GM19240 (cell line): ENCODE measurements at regions not wholly inside any gene's neighbourhood (a gene's known extent, or its start where the extent isn't known, plus 50 kb on each side); places are given as distances from the start of the nearest gene placed in this dataset.

Experiments used
- DNase-seq: peaks from one replicate; pipeline ENCODE4 v3.0.0; 2011; ENCODE audit warnings: low spot score; ENCODE audit not compliant: insufficient read length

DNA sequence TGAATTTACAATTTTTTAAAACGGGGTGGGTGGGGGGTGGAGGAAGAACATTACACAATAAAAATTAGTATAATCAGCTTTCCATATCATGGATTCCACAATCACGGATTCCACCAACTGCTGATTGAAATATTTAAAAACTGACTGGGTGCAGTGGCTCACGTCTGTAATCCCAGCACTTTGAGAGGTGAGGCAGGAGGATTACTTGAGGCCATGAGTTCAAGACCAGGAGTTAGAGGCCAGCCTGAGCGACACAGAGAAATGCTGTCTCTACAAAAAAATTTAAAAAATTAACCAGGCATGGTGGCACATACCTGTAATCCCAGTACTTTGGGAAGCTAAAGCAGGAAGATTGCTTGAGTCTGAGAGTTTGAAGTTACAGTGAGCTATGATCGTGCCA is 254.7 kb downstream of the ATG4C start:
- no peak for DNase-seq

- DNase-seq: no peak
Measured at GRCh38 chr1:63041660-63042059, 257.7 kb downstream of the ATG4C start.

DNA sequence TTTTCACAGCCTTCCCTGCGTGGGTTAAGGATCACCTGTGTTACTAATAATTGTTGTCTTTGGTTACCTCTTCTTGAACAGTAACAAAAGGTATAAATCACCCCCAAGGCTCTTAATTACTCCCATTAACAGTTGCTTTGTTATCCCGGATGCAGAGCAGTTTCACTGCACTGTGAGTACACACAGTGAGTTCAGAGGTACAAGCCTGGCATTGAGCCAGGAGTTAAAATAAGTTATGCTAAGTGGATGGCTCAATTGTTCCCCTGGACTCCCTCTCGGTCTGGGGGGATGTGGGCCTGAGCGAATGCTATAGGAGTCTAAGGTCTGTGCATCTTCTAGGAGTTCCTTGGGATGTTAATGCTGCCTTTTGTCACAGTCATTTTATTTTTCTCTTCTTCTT is 258.3 kb downstream of the ATG4C start:
- no peak for DNase-seq

DNA sequence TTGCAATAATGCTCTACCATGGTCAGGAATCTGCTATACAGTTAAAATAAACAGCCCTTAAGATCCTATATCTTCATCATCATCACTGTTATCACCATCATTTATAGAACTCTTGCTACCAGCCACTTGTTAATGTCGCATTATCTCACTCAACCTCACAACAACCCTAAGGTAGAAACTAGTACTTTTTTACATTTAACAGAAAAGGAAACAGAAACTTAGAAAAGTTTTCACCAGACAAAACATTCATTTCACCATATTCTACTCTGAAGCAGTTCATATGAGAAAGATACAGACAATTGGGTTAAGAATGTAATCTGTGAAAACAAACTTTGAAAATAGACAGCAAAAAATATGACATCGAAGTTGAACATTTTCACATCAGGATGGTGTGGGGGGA is 262.6 kb downstream of the ATG4C start:
- no peak for DNase-seq

GRCh38 chr1:63049135-63049534 is 265.2 kb downstream of the ATG4C start:
- no peak for DNase-seq

- DNase-seq: no peak
Measured at GRCh38 chr1:63051356-63051755, 267.4 kb downstream of the ATG4C start.

DNA sequence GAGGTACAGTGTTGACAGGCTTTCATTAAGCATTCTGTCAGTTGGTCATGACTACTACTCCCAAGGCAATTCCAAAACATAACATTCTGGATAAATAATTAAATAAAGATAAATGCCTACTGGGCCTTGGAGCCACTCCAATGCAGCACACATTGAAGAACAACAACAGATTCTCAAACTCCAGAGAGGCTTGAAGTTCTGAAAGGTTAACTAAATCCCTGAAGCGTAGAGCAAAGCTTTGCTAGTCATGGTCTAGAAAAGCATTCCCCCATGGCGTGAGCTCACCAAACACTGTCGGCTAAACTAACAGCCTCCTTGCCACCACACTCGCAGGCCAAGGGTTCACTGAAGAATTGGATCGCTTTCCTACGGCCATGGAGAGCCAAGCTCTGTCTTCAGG is 268.0 kb downstream of the ATG4C start:
- no peak for DNase-seq

DNA sequence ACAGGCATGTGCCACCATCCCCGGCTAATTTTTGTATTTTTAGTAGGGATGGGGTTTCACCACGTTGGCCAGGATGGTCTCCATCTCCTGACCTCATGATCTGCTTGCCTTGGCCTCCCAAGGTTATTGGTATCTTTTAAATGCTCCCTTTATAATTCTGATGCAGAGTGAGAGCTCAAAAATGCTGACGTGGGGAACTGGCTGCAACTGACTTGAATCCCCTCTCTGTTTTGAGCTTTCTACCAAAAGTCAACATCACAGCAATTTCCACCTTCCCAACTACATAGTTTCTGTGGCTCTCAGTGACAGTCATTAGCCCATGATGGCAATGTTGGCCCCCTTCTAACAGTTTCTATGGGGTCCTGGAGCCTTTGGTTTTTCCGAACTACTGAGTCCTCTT is 268.2 kb upstream of the FOXD3 start:
- DNase-seq: no peak

DNA sequence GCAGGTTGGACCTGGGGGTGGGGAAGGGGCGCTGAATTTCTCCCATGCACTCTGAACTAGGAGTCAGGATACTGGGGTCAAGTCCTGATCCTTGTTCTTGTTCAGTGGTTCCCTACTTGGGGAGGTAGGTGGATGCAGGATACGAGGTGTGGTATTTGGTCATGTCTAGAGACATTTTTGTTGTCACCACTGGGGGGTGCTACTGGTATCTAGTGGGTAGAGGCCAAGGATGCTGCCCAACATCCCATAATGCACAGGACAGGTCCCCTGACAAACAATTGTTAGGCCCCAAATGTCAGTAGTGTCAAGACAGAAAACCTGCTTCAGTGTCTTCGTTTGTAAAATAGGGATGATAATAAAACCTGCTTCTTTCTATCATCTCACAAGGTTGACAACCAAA is 259.0 kb upstream of the FOXD3 start:
- no peak for DNase-seq

- no peak for DNase-seq
Measured at GRCh38 chr1:63064135-63064534, 258.2 kb upstream of the FOXD3 start.

DNA sequence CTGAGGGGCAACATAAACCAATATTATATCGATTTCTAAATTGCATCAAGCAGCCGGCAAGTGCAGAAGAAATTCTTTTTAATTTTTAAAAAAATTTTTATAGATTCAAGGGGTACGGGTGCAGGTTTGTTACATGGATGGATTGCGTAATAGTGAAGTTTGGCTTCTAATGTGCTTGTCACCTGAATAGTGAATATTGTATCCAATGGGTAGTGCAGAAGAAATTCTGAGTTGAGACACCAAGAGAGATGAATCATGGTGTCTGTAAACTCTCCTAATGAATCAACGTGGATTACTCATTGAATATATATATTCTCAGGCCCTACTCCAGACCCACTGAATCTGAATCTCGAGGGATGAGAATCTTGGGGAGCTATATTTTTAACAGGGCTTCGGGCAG is 253.7 kb upstream of the FOXD3 start:
- no peak for DNase-seq

GRCh38 chr1:63069214-63069613 is 253.2 kb upstream of the FOXD3 start:
- DNase-seq: no peak

DNA sequence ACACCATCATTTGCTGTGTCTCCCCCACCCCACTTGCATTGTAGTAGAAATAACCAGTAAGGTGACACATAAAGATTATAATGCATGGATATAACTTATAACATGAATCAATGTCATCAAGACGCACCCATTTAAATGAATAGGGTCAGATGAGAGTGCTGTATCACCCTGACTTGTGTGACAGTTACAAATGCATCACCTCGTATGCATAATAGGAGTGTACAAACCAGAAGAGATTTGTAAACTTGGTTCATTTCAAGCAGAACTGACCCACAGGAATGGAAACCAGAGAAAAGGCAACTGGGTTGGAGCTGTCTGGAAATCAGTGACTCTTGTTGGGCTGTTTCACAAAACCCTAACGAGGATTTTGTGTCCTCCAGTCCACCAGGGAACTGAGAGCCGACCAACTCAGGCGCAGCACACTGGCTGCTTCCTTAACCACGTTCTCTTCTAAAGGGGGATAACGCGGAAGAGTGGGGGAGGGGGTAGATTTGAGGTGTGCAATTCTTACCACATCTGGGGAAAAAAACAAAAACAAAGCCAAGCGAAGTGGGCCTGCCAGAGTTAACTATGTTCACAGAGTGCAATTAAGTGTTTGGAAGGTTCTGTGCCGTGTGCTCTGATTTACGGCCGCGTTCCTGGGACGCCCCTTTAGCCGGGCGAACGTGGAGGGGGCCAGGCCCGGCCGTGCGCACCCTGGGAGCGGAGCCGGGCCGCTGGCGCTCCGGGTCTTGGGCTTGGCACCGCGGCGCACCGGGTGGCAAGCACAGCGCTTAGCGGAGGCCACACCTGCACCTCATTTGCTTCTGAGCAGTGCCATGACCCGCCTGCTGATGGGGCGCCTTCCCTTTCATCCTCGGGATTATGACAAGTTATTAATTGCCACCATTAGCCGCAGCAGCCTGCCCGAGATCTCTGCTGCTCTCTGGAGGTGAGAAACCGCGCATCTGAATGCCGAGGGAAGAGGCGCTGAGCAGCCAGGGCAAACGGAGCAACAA is 248.8 kb upstream of the FOXD3 start:
- no peak for DNase-seq

GRCh38 chr1:63074321-63074720 is 248.0 kb upstream of the FOXD3 start:
- no peak for DNase-seq

- no peak for DNase-seq
Measured at GRCh38 chr1:63082766-63083165, 239.6 kb upstream of the FOXD3 start.

GRCh38 chr1:63087966-63088365 is 234.4 kb upstream of the FOXD3 start:
- no peak for DNase-seq

DNA sequence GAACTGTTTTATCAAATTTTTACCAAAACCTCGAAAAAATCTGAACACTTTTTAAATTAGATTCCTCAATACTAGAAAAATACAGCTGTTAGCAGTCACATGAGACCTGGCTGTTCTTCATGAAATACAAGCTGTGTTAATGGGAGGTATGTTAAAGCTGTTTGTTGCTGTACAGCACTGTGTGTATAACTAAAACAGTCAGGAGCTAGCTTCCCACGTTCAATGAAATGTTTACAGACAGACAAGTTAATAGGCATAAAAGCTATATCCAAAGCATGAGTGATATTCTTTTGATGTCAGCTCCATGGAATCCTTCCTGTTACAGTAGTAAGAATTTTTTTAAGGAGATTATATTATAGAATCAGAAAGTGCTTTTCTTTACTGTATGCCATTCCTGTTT is 223.2 kb upstream of the FOXD3 start:
- no peak for DNase-seq

DNA sequence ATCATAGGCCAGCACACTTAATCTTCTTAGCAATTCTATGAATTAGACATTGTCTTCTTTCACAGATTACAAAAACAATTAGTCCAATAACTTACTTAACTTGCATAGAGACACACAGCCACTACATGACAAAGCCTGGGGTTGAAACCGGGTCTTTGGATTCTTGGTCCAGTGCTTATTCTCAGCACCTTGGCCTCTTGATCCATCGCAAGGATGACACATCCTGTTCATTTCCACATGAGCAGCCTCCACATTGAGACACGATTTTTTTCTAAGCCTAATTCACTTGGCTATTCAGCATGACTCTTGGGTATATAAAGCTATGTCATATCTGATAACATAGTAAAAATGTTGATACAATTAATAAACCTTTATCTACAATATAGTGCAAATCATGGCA is 221.0 kb upstream of the FOXD3 start:
- no peak for DNase-seq

- no peak for DNase-seq
Measured at GRCh38 chr1:63103682-63104081, 218.7 kb upstream of the FOXD3 start.

DNA sequence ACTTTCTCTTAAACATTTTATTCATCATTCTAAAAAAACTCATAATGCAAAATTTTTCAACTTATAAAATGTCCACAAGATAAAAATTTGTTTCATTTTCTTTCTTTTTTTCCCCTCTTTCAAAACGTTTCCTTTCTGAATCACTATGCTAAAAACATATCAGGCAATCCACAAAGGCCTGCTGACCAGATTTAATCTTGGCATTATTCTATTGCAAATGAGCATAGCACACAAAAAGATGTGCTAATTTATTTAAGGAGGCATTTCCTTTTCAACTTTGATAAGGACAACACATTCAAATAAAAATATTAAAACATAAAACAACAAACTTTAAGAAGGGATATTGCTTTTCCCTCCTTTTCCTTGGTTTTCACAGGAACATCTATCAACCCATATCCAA is 215.3 kb upstream of the FOXD3 start:
- no peak for DNase-seq

- DNase-seq: no peak
Measured at GRCh38 chr1:63108206-63108605, 214.2 kb upstream of the FOXD3 start.

DNA sequence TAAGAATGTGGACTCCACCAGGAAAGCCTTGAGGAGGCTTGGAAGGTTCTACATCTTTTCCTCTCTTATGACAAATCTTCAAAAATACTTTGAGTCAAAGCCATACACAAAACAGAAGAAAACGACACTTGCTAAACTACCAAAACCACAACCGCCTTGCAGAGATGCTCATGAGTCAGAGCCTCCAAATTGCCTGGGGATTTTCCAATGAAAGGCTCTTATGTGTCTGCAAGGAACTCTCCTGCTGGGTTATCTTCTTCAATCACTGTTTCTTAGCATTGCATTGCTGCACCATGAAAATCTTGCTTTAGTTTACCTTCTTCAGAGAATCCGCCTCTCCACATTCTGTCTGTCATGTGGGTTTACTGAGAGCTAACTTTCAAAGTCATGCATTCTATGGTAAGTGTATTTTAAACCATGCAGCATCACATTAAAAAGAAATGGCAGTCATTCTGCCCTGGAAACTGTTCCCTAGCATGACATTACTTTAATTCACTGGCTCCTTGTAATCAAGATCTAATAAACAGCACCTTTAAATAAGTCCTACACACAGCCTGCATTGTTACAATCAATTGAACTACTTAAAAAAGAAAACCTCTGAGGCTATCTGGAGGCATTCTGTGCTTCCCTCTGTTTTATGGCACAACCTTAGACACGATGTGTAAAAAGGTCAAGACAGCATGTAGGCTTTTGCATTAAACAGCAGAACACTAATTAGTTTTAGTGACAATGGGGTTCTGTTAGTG is 210.0 kb upstream of the FOXD3 start:
- no peak for DNase-seq

DNA sequence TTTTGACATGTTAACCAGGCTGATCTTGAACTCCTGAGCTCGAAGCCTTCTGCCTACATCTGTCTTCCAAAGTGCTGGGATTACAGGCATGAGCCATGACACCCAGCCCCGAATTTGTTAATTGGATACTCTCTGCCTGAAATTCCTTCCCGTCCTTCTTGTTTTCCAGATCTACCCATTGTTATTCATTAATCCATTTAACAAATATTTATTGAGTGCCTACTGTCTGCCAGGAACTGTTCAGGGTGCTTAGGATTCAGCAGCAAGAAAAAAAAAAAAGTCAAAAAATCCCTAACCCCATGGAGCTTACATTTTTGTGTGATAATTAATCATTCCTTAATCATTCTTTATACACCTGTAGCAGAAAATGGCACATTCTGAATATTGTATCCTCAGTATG is 206.8 kb upstream of the FOXD3 start:
- DNase-seq: no peak
